ENCODE measurements at regions not wholly inside any gene's neighbourhood (a gene's known extent, or its start where the extent isn't known, plus 50 kb on each side); places are given as distances from the start of the nearest gene placed in this dataset.

- H3K36me3 ChIP-seq, result no peaks in the 10 kb centered on the region
- no peak overlapping the region for H3K4me3 ChIP-seq (ENCODE audit: low read depth in 1 of 2, low read length in 1 of 2)
- no peak overlapping the region for H3K27ac ChIP-seq
- TF ChIP-seq CTCF (IDR thresholded peaks at IDR 0.05), result no peak
- H3K27me3 ChIP-seq, result peaks cover 13% of the 10 kb centered on the region
- H3K4me1 ChIP-seq (ENCODE audit: control insufficient read depth in 1 of 2, insufficient read depth in 1 of 2, low read depth in 1 of 2, low read length in 1 of 2), result no peaks in the 10 kb centered on the region
- no peaks in the 10 kb centered on the region for H3K9me3 ChIP-seq
Measured at GRCh38 chr22:27179161-27179560, 521.8 kb downstream of the MIAT start.

GRCh38 chr22:27181537-27181936, 524.1 kb downstream of the MIAT start:
- no peak overlapping the region for H3K4me3 ChIP-seq (ENCODE audit: low read depth in 1 of 2, low read length in 1 of 2)
- no peak overlapping the region for H3K27ac ChIP-seq
- no peak for TF ChIP-seq CTCF (IDR thresholded peaks at IDR 0.05)
- H3K9me3 ChIP-seq, result no peaks in the 10 kb centered on the region
- H3K27me3 ChIP-seq, result no peaks in the 10 kb centered on the region
- no peaks in the 10 kb centered on the region for H3K36me3 ChIP-seq
- H3K4me1 ChIP-seq (ENCODE audit: control insufficient read depth in 1 of 2, insufficient read depth in 1 of 2, low read depth in 1 of 2, low read length in 1 of 2), result no peaks in the 10 kb centered on the region

GRCh38 chr22:27183474-27183873, 526.1 kb downstream of the MIAT start:
- Histone ChIP-seq H3K4me1 (ENCODE audit: control insufficient read depth in 1 of 2, insufficient read depth in 1 of 2, low read depth in 1 of 2, low read length in 1 of 2) (no peaks in the 10 kb centered on the region), H3K27me3 (no peaks in the 10 kb centered on the region), H3K27ac (no peak overlapping the region), H3K9me3 (no peaks in the 10 kb centered on the region), H3K36me3 (no peaks in the 10 kb centered on the region), H3K4me3 (ENCODE audit: low read depth in 1 of 2, low read length in 1 of 2) (no peak overlapping the region)
- TF ChIP-seq CTCF (IDR thresholded peaks at IDR 0.05), result no peak

GRCh38 chr22:27185099-27185709, 527.8 kb downstream of the MIAT start:
- Histone ChIP-seq H3K9me3 (no peaks in the 10 kb centered on the region), H3K4me3 (ENCODE audit: low read depth in 1 of 2, low read length in 1 of 2) (no peak overlapping the region), H3K4me1 (ENCODE audit: control insufficient read depth in 1 of 2, insufficient read depth in 1 of 2, low read depth in 1 of 2, low read length in 1 of 2) (no peaks in the 10 kb centered on the region), H3K27me3 (no peaks in the 10 kb centered on the region), H3K36me3 (no peaks in the 10 kb centered on the region), H3K27ac (no peak overlapping the region)
- no peak for TF ChIP-seq CTCF (IDR thresholded peaks at IDR 0.05)

- Histone ChIP-seq H3K27me3 (no peaks in the 10 kb centered on the region), H3K36me3 (no peaks in the 10 kb centered on the region), H3K27ac (no peak overlapping the region), H3K9me3 (no peaks in the 10 kb centered on the region), H3K4me1 (ENCODE audit: control insufficient read depth in 1 of 2, insufficient read depth in 1 of 2, low read depth in 1 of 2, low read length in 1 of 2) (no peaks in the 10 kb centered on the region), H3K4me3 (ENCODE audit: low read depth in 1 of 2, low read length in 1 of 2) (no peak overlapping the region)
- no peak for TF ChIP-seq CTCF (IDR thresholded peaks at IDR 0.05)
Measured at GRCh38 chr22:27185760-27186302, 528.4 kb downstream of the MIAT start.
